Uterus (tissue), 3 donors: ENCODE measurements at regions not wholly inside any gene's neighbourhood (a gene's known extent, or its start where the extent isn't known, plus 50 kb on each side); places are given as distances from the start of the nearest gene placed in this dataset.
"Not testable (repeated sequence)": the region's sequence is repeated elsewhere in the genome, so short reads cannot be mapped to it uniquely, and the experiment has no call there.

Source experiments
- DNase-seq, 2 donors: peaks; one replicate each; pipeline ENCODE4 v3.0.0-alpha.2; 2019 to 2020
- H3K27ac ChIP-seq, 2 donors: fragments of 200-600 bp; sonication (generic); 1 replicate in 1 of 2; 2 replicates in 1 of 2; pipeline ENCODE4 v1.5.1; 2016 to 2018
- H3K27me3 ChIP-seq, 2 donors: fragments of 200-600 bp; sonication (generic); one replicate each; pipeline ENCODE4 v1.5.1; 2018 to 2019; ENCODE audit warnings: control low read depth in 1 of 2
- H3K36me3 ChIP-seq, 2 donors: fragments of 200-600 bp; sonication (generic); one replicate each; pipeline ENCODE4 v1.5.1; 2019; ENCODE audit warnings: control low read depth in 1 of 2
- H3K4me1 ChIP-seq, 2 donors: fragments of 200-600 bp; sonication (generic); one replicate each; pipeline ENCODE4 v1.5.1; 2018 to 2019; ENCODE audit warnings: control low read depth in 1 of 2
- H3K4me3 ChIP-seq, 2 donors: fragments of 200-600 bp; sonication (generic); 1 replicate in 1 of 2; 2 replicates in 1 of 2; pipeline ENCODE4 v1.5.1; 2018 to 2019; ENCODE audit warnings: mild to moderate bottlenecking in 1 of 2
- H3K9me3 ChIP-seq, 2 donors: fragments of 200-600 bp; sonication (generic); one replicate each; pipeline ENCODE4 v1.5.1; 2019; ENCODE audit warnings: control low read depth in 1 of 2
- POLR2A ChIP-seq, 2 donors: fragments of 450-650 bp; IDR thresholded peaks; one replicate each; pipeline ENCODE4 v1.6.1; 2016; ENCODE audit warnings: antibody characterized with exemption in 2 of 2, mild to moderate bottlenecking in 1 of 2, moderate library complexity in 1 of 2
- intact Hi-C: fragments of 100-400 bp; cut with DNase I; formaldehyde crosslinking; loops from one replicate; pipeline ENCODE4 v1.15.1; 2023; ENCODE audit warnings: low total_unique reads
- TF ChIP-seq, protein P1 (sequence below), 4 experiments: fragments of 200-600 bp in 2 of 4; fragments of 450-650 bp in 2 of 4; sonication (generic) in 2 of 4; IDR thresholded peaks; one replicate each; pipeline ENCODE4 v1.5.1; 2016 to 2019; ENCODE audit warnings: antibody characterized with exemption in 4 of 4, mild to moderate bottlenecking in 2 of 4, moderate library complexity in 1 of 4
- donor health status: DM: yes; HTN: yes; CAD: no.

DNA sequence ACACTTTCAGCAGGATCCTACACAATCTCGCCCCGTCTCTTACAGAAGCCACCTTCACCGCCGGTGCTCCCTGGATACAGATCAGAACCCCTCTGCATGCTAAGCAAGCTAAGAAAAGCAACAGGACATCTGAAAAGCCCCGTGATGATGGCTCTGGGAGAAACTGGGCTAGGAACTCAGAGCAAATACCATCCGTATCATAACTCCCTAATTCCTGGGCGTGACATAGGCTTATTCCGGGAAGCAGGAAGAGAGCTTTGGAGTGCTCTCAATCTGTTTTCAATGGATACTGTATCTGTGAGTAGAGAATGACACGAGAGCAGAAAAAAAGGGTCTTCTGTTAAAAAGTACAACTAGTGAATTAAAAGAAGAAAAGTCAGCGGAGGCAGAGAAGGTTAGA, 121.6 kb downstream of the SPP2 start:
- Histone ChIP-seq H3K4me3 (no peak overlapping the region), H3K27ac (no peak overlapping the region), H3K36me3 (no peaks in the 10 kb centered on the region), H3K27me3 (no peaks in the 10 kb centered on the region), H3K9me3 (no peaks in the 10 kb centered on the region), H3K4me1 (no peaks in the 10 kb centered on the region)
- DNase-seq, result no peak
- intact Hi-C loops, result no loop called here
- TF ChIP-seq, protein P1, sequence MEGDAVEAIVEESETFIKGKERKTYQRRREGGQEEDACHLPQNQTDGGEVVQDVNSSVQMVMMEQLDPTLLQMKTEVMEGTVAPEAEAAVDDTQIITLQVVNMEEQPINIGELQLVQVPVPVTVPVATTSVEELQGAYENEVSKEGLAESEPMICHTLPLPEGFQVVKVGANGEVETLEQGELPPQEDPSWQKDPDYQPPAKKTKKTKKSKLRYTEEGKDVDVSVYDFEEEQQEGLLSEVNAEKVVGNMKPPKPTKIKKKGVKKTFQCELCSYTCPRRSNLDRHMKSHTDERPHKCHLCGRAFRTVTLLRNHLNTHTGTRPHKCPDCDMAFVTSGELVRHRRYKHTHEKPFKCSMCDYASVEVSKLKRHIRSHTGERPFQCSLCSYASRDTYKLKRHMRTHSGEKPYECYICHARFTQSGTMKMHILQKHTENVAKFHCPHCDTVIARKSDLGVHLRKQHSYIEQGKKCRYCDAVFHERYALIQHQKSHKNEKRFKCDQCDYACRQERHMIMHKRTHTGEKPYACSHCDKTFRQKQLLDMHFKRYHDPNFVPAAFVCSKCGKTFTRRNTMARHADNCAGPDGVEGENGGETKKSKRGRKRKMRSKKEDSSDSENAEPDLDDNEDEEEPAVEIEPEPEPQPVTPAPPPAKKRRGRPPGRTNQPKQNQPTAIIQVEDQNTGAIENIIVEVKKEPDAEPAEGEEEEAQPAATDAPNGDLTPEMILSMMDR (IDR thresholded peaks at IDR 0.05), result no peak
- TF ChIP-seq POLR2A (IDR thresholded peaks at IDR 0.05), result no peak

DNA sequence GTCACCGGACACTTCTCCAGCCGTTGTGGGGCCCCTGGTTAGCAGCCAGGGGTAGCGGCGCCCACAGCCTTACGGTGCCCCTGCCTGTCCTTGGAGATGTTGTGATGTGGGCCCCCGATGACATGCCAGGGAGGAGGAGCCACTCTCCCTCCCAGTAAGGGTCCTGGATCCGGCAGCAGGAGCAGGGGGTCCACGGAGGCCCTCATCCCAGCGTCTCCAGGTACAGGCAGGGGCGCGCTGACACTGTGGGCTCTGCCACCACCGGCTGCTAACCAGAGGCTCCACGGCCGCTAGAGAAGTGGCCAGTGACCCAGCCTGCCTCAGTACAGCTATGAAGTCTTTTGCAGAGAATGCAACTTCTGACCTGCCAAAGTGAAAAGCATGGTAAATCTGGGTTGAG, 121.2 kb downstream of the SPP2 start:
- no peaks in the 10 kb centered on the region for H3K27me3 ChIP-seq
- H3K27ac ChIP-seq, result no peak overlapping the region
- H3K9me3 ChIP-seq, result no peaks in the 10 kb centered on the region
- no peaks in the 10 kb centered on the region for H3K4me1 ChIP-seq
- no peak for TF ChIP-seq POLR2A (IDR thresholded peaks at IDR 0.05)
- DNase-seq, result no peak
- no peak overlapping the region for H3K4me3 ChIP-seq
- H3K36me3 ChIP-seq, result no peaks in the 10 kb centered on the region
- intact Hi-C loops, result no loop called here

DNA sequence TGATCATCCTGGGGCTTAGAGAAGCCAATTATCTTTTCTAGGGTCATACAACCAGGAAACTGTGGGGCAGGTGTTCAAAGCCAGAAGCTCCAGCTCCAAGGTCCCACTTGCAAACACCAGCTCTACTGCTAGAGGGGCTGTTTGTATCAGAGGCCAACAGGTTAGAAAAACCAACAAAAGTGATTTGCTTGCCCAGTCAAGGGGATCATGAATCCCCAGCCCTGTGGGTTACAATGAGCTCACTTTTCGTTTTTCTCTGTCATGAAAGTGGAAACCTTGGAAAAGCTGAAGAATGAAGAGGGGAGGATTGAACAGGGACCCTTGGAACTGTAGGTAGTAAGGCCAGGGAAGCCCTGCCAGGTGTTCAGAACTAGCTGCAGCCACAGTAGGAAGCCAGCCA, 119.2 kb downstream of the SPP2 start:
- Histone ChIP-seq H3K27ac (no peak overlapping the region), H3K36me3 (no peaks in the 10 kb centered on the region), H3K9me3 (no peaks in the 10 kb centered on the region), H3K4me1 (no peaks in the 10 kb centered on the region), H3K4me3 (no peak overlapping the region), H3K27me3 (no peaks in the 10 kb centered on the region)
- no peak for TF ChIP-seq POLR2A (IDR thresholded peaks at IDR 0.05)
- TF ChIP-seq, protein P1 (IDR thresholded peaks at IDR 0.05), result no peak
- intact Hi-C loops, result no loop called here
- DNase-seq, result no peak

DNA sequence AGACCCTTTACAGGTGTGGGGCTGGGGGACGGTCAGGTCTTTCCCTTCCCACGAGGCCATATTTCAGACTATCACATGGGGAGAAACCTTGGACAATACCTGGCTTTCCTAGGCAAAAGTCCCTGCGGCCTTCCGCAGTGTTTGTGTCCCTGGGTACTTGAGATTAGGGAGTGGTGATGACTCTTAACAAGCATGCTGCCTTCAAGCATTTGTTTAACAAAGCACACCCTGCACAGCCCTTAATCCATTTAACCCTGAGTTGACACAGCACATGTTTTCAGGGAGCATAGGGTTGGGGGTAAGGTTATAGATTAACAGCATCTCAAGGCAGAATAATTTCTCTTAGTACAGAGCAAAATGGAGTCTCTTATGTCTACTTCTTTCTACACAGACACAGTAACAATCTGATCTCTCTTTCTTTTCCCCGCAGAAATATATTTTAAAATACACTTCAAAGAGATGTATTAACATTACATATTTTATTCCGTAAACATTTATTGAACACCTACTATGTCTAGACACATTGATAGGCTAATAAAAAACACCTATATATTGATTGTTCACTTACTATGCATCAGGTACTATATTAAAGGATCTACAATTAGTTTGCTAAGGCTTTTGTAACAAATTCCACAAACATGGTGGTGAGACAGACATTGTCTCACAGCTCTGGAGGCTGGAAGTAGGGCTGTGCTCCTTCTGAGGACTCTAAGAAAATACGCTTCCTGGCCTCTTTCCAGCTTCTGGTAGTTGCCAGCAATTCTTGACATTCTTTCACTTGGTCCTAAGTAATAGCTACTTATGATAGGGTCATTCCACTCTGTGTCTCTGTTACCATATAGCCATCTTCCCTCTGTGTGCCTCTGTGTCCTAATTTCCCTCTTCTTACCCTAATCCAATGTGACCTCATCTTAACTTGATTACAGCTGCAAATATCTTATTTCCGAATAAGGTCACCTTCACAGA, 118.4 kb downstream of the SPP2 start:
- H3K4me1 ChIP-seq, H3K27me3 ChIP-seq, H3K4me3 ChIP-seq, H3K36me3 ChIP-seq, H3K9me3 ChIP-seq, intact Hi-C loops, DNase-seq, H3K27ac ChIP-seq: not testable (repeated sequence)

DNA sequence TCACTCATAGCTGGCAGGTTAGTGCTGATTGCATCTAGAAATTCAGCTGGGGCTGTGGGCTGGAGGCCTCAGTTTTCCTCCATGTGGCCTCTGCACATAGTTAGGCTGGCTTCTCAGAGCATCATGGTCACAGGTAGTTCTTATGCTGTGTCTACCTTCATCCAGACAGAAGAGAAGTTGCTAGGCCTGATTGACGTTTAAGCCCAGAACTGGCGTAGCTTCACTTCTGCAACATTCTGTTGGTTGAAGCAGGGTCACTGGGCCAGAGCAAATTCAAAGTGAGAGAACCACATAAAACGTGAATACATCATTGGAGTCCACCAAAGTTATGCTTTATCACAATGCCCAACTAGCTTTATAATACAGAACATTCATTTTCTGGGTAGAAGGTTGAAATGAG, 116.0 kb downstream of the SPP2 start:
- no peaks in the 10 kb centered on the region for H3K4me1 ChIP-seq
- no peak overlapping the region for H3K4me3 ChIP-seq
- no peak overlapping the region for H3K27ac ChIP-seq
- intact Hi-C loops, result no loop called here
- no peaks in the 10 kb centered on the region for H3K36me3 ChIP-seq
- no peak for DNase-seq
- no peaks in the 10 kb centered on the region for H3K9me3 ChIP-seq
- no peaks in the 10 kb centered on the region for H3K27me3 ChIP-seq
- TF ChIP-seq, protein P1 (IDR thresholded peaks at IDR 0.05), result no peak
- no peak for TF ChIP-seq POLR2A (IDR thresholded peaks at IDR 0.05)

DNA sequence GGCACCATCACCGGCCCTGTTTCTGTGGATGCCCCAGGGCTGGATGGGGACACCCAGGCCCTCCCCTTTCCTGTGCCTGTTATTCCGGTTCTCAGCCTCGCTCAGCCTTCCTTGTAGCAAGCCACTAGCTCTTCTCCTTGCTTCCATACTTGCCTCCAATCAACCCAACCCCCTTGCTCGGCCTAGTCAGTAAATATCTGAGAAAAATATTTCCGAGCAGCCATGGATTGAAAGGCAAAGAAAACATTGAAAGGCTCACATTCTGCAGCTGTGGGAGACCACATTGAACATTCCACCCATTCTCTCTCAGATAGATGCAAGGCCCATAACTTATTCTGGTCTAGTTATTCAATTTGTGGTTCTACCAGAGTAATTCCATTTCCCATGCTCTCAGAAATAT, 114.9 kb downstream of the SPP2 start:
- TF ChIP-seq, protein P1 (IDR thresholded peaks at IDR 0.05), result no peak
- Histone ChIP-seq H3K4me3 (no peak overlapping the region), H3K4me1 (no peaks in the 10 kb centered on the region), H3K27ac (no peak overlapping the region), H3K9me3 (no peaks in the 10 kb centered on the region), H3K27me3 (no peaks in the 10 kb centered on the region), H3K36me3 (no peaks in the 10 kb centered on the region)
- intact Hi-C loops, result no loop called here
- DNase-seq, result no peak
